HG03342 (cell line): ENCODE measurements at regions not wholly inside any gene's neighbourhood (a gene's known extent, or its start where the extent isn't known, plus 50 kb on each side); places are given as distances from the start of the nearest gene placed in this dataset.
A peak's percentile ranks its signal among the peaks of the same experiment; 100 is the strongest.

ENCODE experiments used
- ATAC-seq: cut with Tn5 transposase; IDR thresholded peaks from one replicate; pipeline ENCODE4 v1.9.1; 2021; ENCODE audit warnings: mild to moderate bottlenecking, moderate library complexity; ENCODE audit not compliant: unreplicated experiment

- no peak for ATAC-seq
These were observed 2284.3 kb upstream of the PCDH20 start for GRCh38 chr13:63699948-63700347.

GRCh38 chr13:63696055-63696454 is 2280.4 kb upstream of the PCDH20 start:
- ATAC-seq: no peak

- no peak for ATAC-seq
These were observed 2278.0 kb upstream of the PCDH20 start for GRCh38 chr13:63693696-63694095.

- ATAC-seq: no peak
These were observed 2275.8 kb upstream of the PCDH20 start for GRCh38 chr13:63691474-63691873.

GRCh38 chr13:63690672-63691071 is 2275.0 kb upstream of the PCDH20 start:
- ATAC-seq: no peak

GRCh38 chr13:63684822-63685221 is 2269.2 kb upstream of the PCDH20 start:
- no peak for ATAC-seq

- ATAC-seq: no peak
These were observed 2265.1 kb upstream of the PCDH20 start for GRCh38 chr13:63680704-63681103.

- ATAC-seq: no peak
These were observed 2255.6 kb upstream of the PCDH20 start for GRCh38 chr13:63671296-63671695.

- no peak for ATAC-seq
These were observed 2235.7 kb upstream of the PCDH20 start for GRCh38 chr13:63651394-63651793.

- no peak for ATAC-seq
These were observed 2227.9 kb upstream of the PCDH20 start for GRCh38 chr13:63643543-63643942.

- peak; percentile 68 for ATAC-seq
These were observed 2220.8 kb upstream of the PCDH20 start for GRCh38 chr13:63636316-63636993.

- no peak for ATAC-seq
These were observed 2216.7 kb upstream of the PCDH20 start for GRCh38 chr13:63632321-63632720.

- no peak for ATAC-seq
These were observed 2215.4 kb upstream of the PCDH20 start for GRCh38 chr13:63631006-63631405.

- ATAC-seq: no peak
These were observed 2213.9 kb upstream of the PCDH20 start for GRCh38 chr13:63629591-63629990.

GRCh38 chr13:63628310-63628709 is 2212.7 kb upstream of the PCDH20 start:
- no peak for ATAC-seq

- no peak for ATAC-seq
These were observed 2210.2 kb upstream of the PCDH20 start for GRCh38 chr13:63625869-63626268.

GRCh38 chr13:63614874-63615612 is 2199.4 kb upstream of the PCDH20 start:
- ATAC-seq: no peak

GRCh38 chr13:63607153-63607552 is 2191.5 kb upstream of the PCDH20 start:
- ATAC-seq: no peak

GRCh38 chr13:63605962-63606361 is 2190.3 kb upstream of the PCDH20 start:
- ATAC-seq: no peak

GRCh38 chr13:63605403-63605802 is 2189.8 kb upstream of the PCDH20 start:
- ATAC-seq: no peak

GRCh38 chr13:63595811-63596210 is 2180.2 kb upstream of the PCDH20 start:
- ATAC-seq: no peak

- ATAC-seq: no peak
These were observed 2170.8 kb upstream of the PCDH20 start for GRCh38 chr13:63586467-63586866.

GRCh38 chr13:63578796-63579195 is 2163.1 kb upstream of the PCDH20 start:
- no peak for ATAC-seq
